ENCODE measurements at regions not wholly inside any gene's neighbourhood (a gene's known extent, or its start where the extent isn't known, plus 50 kb on each side); places are given as distances from the start of the nearest gene placed in this dataset.

DNA sequence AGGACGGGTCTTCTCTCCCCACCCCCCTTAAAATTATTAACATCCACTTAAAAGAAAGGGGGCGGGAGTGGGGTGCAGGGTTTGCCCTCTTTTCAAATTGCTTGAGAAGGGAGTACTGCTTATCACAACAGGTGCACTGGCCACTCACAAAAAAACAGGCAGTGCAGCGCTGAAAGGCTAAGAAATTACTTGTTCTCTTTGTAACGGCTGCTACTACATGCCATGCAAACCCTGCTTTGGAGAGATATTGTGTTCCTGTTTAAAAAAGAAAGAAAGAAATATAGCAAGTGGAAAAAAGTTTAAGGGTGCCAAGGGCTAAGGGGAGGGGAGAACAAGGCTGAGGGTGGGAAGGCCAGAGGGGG is 312.7 kb upstream of the JARID2 start:
- TF ChIP-seq, protein P1, sequence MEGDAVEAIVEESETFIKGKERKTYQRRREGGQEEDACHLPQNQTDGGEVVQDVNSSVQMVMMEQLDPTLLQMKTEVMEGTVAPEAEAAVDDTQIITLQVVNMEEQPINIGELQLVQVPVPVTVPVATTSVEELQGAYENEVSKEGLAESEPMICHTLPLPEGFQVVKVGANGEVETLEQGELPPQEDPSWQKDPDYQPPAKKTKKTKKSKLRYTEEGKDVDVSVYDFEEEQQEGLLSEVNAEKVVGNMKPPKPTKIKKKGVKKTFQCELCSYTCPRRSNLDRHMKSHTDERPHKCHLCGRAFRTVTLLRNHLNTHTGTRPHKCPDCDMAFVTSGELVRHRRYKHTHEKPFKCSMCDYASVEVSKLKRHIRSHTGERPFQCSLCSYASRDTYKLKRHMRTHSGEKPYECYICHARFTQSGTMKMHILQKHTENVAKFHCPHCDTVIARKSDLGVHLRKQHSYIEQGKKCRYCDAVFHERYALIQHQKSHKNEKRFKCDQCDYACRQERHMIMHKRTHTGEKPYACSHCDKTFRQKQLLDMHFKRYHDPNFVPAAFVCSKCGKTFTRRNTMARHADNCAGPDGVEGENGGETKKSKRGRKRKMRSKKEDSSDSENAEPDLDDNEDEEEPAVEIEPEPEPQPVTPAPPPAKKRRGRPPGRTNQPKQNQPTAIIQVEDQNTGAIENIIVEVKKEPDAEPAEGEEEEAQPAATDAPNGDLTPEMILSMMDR (IDR thresholded peaks at IDR 0.05; ENCODE audit: unreplicated experiment), result no peak
- Mint-ChIP-seq H3K36me3 (no peaks in the 10 kb centered on the region), H3K9me3 (peaks cover 4% of the 10 kb centered on the region), H3K4me1 (peaks cover 4% of the 10 kb centered on the region), H3K4me3 (no peak overlapping the region), H3K27me3 (ENCODE audit: low read depth) (peaks cover 2% of the 10 kb centered on the region), H3K27ac (no peak overlapping the region)
- DNase-seq (ENCODE audit: low spot score in 2 of 2, unreplicated experiment in 2 of 2), result no peak

DNA sequence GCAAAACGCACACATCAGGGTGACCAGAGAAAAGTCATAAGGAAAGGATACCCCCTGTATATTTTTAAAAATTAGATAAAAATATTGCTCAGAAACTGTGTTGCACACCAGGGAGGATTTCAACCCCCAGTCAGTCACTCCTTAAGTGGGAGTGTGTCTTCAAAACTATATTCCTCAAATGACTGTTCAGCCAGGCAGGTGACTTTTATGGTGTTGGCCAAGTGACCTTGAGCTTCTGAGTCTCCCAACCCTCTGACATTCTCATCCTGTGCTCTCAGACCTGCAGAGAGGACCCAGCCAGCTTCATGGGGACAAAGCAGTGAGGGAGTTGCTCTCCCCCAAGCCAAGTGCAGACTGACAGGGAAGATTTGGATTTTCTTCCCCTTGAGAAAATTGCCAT is 311.9 kb upstream of the JARID2 start:
- peaks cover 4% of the 10 kb centered on the region for H3K9me3 Mint-ChIP-seq
- H3K4me1 Mint-ChIP-seq, result peaks cover 4% of the 10 kb centered on the region
- H3K27me3 Mint-ChIP-seq (ENCODE audit: low read depth), result peaks cover 2% of the 10 kb centered on the region
- H3K36me3 Mint-ChIP-seq, result no peaks in the 10 kb centered on the region
- DNase-seq (ENCODE audit: low spot score in 2 of 2, unreplicated experiment in 2 of 2), result no peak
- H3K4me3 Mint-ChIP-seq, result no peak overlapping the region
- no peak overlapping the region for H3K27ac Mint-ChIP-seq
- TF ChIP-seq, protein P1 (IDR thresholded peaks at IDR 0.05; ENCODE audit: unreplicated experiment), result no peak

DNA sequence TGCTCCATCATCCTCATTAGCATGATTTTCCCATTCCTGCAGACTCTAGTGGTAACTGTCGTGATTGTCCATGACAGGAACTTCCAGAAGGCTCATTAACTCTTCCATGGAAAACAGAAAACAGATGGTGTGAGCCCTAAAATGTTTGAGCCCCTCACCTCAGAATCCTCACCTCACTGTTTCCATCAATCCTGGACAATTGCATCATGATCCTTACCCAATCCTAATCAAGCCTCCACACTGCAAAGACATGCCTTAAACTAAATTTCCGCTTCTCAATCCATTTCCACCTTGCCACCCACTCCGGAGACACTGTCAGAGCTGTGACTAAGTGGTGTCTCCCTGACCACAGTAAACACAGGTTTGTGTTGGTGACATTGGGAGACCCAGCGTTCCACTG is 311.0 kb upstream of the JARID2 start:
- TF ChIP-seq, protein P1 (IDR thresholded peaks at IDR 0.05; ENCODE audit: unreplicated experiment), result no peak
- Mint-ChIP-seq H3K4me1 (peaks cover 4% of the 10 kb centered on the region), H3K36me3 (no peaks in the 10 kb centered on the region), H3K4me3 (no peak overlapping the region), H3K27me3 (ENCODE audit: low read depth) (no peaks in the 10 kb centered on the region), H3K9me3 (peaks cover 4% of the 10 kb centered on the region), H3K27ac (no peak overlapping the region)
- no peak for DNase-seq (ENCODE audit: low spot score in 2 of 2, unreplicated experiment in 2 of 2)

DNA sequence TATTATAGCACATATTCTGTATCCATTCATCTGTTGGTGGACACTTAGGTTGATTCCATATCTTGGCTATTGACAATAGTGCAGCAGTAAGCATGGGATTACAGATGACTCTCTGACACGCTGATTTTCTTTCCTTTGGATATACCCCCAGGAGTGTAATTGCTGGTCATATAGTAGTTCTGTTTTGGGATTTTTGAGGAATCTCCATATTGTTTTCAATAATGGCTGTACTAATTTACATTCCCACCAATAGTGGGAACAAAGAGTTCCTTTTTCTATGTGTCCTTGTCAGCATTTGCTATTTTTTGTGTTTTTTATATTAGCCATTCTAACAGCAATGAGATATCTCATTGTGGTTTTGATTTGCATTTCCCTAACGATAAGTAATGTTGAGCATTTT is 309.0 kb upstream of the JARID2 start:
- TF ChIP-seq, protein P1 (IDR thresholded peaks at IDR 0.05; ENCODE audit: unreplicated experiment), result no peak
- no peak for DNase-seq (ENCODE audit: low spot score in 2 of 2, unreplicated experiment in 2 of 2)
- no peaks in the 10 kb centered on the region for H3K36me3 Mint-ChIP-seq
- peaks cover 4% of the 10 kb centered on the region for H3K9me3 Mint-ChIP-seq
- H3K27me3 Mint-ChIP-seq (ENCODE audit: low read depth), result no peaks in the 10 kb centered on the region
- H3K4me1 Mint-ChIP-seq, result peaks cover 4% of the 10 kb centered on the region
- H3K4me3 Mint-ChIP-seq, result no peak overlapping the region
- no peak overlapping the region for H3K27ac Mint-ChIP-seq

DNA sequence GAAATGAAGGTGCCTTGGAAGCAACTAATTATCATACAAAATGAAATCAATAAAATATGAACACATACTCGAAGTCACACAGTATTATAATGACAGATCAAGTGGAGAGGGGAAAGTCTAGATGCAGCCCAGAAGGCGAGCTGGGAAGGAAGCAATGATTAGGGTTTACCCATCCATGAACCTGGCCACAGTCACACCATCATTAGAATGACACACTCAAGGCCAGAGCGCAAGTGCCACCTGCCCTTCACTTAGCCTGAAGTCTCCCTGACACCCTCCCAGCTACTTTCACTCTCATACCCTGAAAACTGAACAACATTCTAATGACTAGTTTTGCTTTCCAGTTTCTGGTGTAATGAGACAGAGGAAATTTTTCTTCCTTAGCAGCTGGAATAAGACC is 302.8 kb upstream of the JARID2 start:
- TF ChIP-seq, protein P1 (IDR thresholded peaks at IDR 0.05; ENCODE audit: unreplicated experiment), result no peak
- H3K4me1 Mint-ChIP-seq, result peaks cover 5% of the 10 kb centered on the region

DNA sequence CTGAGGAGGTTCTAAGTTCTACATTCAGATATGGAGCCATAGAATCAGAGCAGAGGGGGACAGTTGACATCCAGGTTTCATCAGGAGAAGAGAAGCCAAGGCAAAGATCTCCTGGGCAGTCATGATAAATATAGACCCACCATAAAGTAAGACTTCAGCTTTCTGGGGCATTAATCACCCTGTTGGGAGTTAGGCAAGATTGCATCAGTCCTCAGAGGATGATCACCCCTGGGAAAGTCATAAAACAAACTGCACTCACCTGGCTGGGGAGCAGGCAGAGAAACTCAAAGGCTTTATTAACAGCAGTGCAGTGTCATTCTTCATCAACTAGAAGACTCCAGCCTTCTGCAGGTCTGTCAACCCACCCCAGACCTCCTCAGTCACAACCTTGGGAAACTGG is 301.3 kb upstream of the JARID2 start:
- Mint-ChIP-seq H3K4me3 (no peak overlapping the region), H3K27me3 (ENCODE audit: low read depth) (peaks cover 7% of the 10 kb centered on the region)
- TF ChIP-seq, protein P1 (IDR thresholded peaks at IDR 0.05; ENCODE audit: unreplicated experiment), result no peak

More for the DNA sequence above, 302.8 kb upstream of the JARID2 start:
- no peak for DNase-seq (ENCODE audit: low spot score in 2 of 2, unreplicated experiment in 2 of 2)
- Mint-ChIP-seq H3K9me3 (no peaks in the 10 kb centered on the region), H3K27me3 (ENCODE audit: low read depth) (peaks cover 7% of the 10 kb centered on the region), H3K27ac (no peak overlapping the region), H3K4me3 (no peak overlapping the region), H3K36me3 (no peaks in the 10 kb centered on the region)

More for the DNA sequence above, 301.3 kb upstream of the JARID2 start:
- H3K36me3 Mint-ChIP-seq, result no peaks in the 10 kb centered on the region
- DNase-seq (ENCODE audit: low spot score in 2 of 2, unreplicated experiment in 2 of 2), result no peak
- no peak overlapping the region for H3K27ac Mint-ChIP-seq
- H3K4me1 Mint-ChIP-seq, result peaks cover 5% of the 10 kb centered on the region
- no peaks in the 10 kb centered on the region for H3K9me3 Mint-ChIP-seq
